Thyroid gland (tissue), 4 donors: ENCODE measurements at regions not wholly inside any gene's neighbourhood (a gene's known extent, or its start where the extent isn't known, plus 50 kb on each side); places are given as distances from the start of the nearest gene placed in this dataset.

ENCODE experiments used
- POLR2A ChIP-seq, 2 donors: fragments of 450-650 bp; IDR thresholded peaks; one replicate each; pipeline ENCODE4 v1.6.1; 2017; ENCODE audit warnings: antibody characterized with exemption in 2 of 2, mild to moderate bottlenecking in 2 of 2, moderate library complexity in 1 of 2
- TF ChIP-seq, protein P1 (sequence below), 6 experiments: fragments of 200-600 bp in 3 of 6; fragments of 450-650 bp in 3 of 6; sonication (generic) in 3 of 6; IDR thresholded peaks; one replicate each; pipeline ENCODE4 v1.5.1; 2016 to 2019; ENCODE audit warnings: antibody characterized with exemption in 6 of 6, mild to moderate bottlenecking in 2 of 6, inconsistent platforms in 1 of 6, moderate library complexity in 1 of 6

DNA sequence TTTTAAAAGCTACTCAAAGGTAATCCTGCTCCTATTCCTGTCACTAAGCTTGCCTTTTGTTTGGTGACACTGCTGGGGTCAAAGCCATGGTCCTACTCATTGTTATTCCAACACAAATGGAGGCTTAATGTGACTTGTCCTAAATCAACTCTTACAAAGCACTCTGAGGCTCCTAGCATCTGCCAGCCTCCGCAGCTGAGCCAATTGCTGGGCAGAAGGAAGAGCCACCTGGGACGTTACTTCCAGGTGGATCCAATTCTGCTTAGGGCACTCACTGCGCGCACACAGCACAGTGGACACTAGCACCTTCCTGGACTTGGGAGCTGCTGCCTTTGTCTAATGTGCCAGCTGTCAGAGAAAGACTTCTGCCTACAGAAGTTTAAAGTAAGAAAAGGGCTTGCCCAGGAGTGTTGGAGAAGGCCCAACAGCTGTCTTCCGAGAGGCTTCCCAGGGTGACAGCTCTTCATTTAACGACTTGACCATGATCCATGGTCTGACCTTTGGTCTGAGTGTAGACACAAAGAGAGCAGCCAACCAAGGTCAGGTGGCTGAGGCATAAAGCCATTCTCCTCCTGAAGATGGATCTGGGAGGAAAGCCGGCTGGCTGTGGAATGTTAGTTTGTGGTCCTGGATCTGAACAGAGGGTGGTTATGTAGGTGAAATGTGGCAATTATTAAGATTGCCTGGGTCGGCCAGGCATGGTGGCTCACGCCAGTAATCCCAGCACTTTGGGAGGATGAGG lies 102.2 kb downstream of the AQP9 start:
- TF ChIP-seq, protein P1, sequence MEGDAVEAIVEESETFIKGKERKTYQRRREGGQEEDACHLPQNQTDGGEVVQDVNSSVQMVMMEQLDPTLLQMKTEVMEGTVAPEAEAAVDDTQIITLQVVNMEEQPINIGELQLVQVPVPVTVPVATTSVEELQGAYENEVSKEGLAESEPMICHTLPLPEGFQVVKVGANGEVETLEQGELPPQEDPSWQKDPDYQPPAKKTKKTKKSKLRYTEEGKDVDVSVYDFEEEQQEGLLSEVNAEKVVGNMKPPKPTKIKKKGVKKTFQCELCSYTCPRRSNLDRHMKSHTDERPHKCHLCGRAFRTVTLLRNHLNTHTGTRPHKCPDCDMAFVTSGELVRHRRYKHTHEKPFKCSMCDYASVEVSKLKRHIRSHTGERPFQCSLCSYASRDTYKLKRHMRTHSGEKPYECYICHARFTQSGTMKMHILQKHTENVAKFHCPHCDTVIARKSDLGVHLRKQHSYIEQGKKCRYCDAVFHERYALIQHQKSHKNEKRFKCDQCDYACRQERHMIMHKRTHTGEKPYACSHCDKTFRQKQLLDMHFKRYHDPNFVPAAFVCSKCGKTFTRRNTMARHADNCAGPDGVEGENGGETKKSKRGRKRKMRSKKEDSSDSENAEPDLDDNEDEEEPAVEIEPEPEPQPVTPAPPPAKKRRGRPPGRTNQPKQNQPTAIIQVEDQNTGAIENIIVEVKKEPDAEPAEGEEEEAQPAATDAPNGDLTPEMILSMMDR (IDR thresholded peaks at IDR 0.05): no peak
- no peak for TF ChIP-seq POLR2A (IDR thresholded peaks at IDR 0.05)
